Adrenal gland (tissue), 5 donors: ENCODE measurements at regions not wholly inside any gene's neighbourhood (a gene's known extent, or its start where the extent isn't known, plus 50 kb on each side); places are given as distances from the start of the nearest gene placed in this dataset.

Experiments
- POLR2A ChIP-seq, 2 donors: fragments of 450-650 bp; IDR thresholded peaks; one replicate each; pipeline ENCODE4 v1.6.1; 2017; ENCODE audit warnings: antibody characterized with exemption in 2 of 2, mild to moderate bottlenecking in 2 of 2, moderate library complexity in 1 of 2
- TF ChIP-seq, protein P1 (sequence below), 6 experiments: fragments of 450-650 bp in 4 of 6; fragments of 200-600 bp in 2 of 6; sonication (generic) in 1 of 6; IDR thresholded peaks; 1 replicate in 5 of 6; 2 replicates in 1 of 6; pipeline versions ENCODE4 v1.5.1 to v1.8.0; 2016 to 2021; ENCODE audit warnings: antibody characterized with exemption in 6 of 6, mild to moderate bottlenecking in 2 of 6, moderate library complexity in 1 of 6
- donor health status: DM: no; HTN: no; CAD: no.

DNA sequence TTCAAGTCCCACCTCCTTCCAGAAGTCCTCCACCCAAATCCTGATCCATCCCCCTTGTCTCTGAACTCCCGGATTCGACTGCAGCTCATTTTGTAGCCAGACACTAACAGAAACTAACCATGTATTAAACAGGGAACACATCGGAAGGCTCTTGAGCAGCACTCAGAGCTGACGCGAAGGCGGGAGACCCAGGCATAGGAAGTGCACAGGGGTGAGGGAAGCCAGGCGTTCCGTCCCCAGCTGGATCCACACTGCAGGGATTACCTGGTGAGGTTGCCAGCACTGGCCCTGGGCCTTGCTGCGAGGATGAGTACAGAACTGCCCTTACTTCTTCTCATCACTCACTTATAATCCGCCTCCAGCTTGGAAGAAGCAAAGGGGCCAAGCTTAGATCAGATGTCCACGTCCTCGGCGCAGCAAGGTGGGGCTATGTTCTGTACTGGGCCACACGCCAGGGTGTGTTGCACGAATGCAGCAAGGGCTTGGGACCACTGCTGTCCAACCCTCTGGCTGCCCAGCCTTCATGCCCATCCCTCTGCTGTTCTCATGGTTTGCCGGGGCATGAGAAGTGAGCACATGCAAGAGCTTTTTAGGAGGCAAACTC is 124.2 kb upstream of the SMAD3 start:
- TF ChIP-seq, protein P1, sequence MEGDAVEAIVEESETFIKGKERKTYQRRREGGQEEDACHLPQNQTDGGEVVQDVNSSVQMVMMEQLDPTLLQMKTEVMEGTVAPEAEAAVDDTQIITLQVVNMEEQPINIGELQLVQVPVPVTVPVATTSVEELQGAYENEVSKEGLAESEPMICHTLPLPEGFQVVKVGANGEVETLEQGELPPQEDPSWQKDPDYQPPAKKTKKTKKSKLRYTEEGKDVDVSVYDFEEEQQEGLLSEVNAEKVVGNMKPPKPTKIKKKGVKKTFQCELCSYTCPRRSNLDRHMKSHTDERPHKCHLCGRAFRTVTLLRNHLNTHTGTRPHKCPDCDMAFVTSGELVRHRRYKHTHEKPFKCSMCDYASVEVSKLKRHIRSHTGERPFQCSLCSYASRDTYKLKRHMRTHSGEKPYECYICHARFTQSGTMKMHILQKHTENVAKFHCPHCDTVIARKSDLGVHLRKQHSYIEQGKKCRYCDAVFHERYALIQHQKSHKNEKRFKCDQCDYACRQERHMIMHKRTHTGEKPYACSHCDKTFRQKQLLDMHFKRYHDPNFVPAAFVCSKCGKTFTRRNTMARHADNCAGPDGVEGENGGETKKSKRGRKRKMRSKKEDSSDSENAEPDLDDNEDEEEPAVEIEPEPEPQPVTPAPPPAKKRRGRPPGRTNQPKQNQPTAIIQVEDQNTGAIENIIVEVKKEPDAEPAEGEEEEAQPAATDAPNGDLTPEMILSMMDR (IDR thresholded peaks at IDR 0.05) = no peak
- TF ChIP-seq POLR2A (IDR thresholded peaks at IDR 0.05) = no peak
